HepG2 (cell line): ENCODE measurements at regions not wholly inside any gene's neighbourhood (a gene's known extent, or its start where the extent isn't known, plus 50 kb on each side); places are given as distances from the start of the nearest gene placed in this dataset.

Source experiments
- ATAC-seq: fragments of 200-7000 bp; cut with Tn5 transposase; 3 replicates; pipeline ENCODE4 v1.9.1; 2020; ENCODE audit warnings: mild to moderate bottlenecking, moderate library complexity
- BruUV-seq: library from RNA; stranded (reverse); fragments of 400-500 nt; replicated peaks from 2 replicates; lab custom pipeline; 2021; lab: Mats Ljungman, UMichigan
- CTCF ChIA-PET: fragments of 300-600 bp; formaldehyde crosslinking; extraction: SDS; loops from one replicate; lab custom pipeline; 2021; ENCODE audit warnings: low total read pairs, inconsistent platforms, low intra/inter-chr PET ratio; lab: Yijun Ruan, JAX
- POLR2A ChIA-PET: fragments of 350-600 bp; sonication (Branson Sonifier 250); formaldehyde crosslinking; loops from one replicate; lab custom pipeline; 2020; ENCODE audit warnings: antibody characterized with exemption, inconsistent platforms; lab: Yijun Ruan, JAX
- DNase-seq: peaks from one replicate; pipeline ENCODE4 v3.0.0-alpha.2; 2015; ENCODE audit warnings: low spot score
- FAIRE-seq: peaks from 3 replicates; lab custom pipeline; 2011; peaks lifted over from hg19 to GRCh38; lab: Jason Lieb, UNC
- H2AFZ ChIP-seq: one replicate; pipeline ENCODE4 v1.6.1; 2011; ENCODE audit warnings: low read length, inconsistent platforms
- H3K27ac ChIP-seq: fragments of 300-600 bp; 3 replicates; pipeline ENCODE4 v1.8.0; 2011; ENCODE audit warnings: mixed run types, mild to moderate bottlenecking, mixed read lengths, low read length, inconsistent platforms; ENCODE audit not compliant: insufficient read depth; ENCODE audit errors: extremely low read length
- H3K27me3 ChIP-seq, 2 experiments: fragments of 200-600 bp in 1 of 2; 2 replicates in 1 of 2; 3 replicates in 1 of 2; pipeline versions ENCODE4 v1.6.0 to v1.8.0; 2011; ENCODE audit warnings: low read length in 2 of 2, mild to moderate bottlenecking in 2 of 2, moderate library complexity in 2 of 2, inconsistent platforms in 1 of 2; ENCODE audit not compliant: insufficient read depth in 2 of 2, control insufficient read depth in 1 of 2
- H3K36me3 ChIP-seq, 2 experiments: fragments of 200-600 bp in 1 of 2; replicated peaks in 1 of 2; 2 replicates in 1 of 2; 3 replicates in 1 of 2; pipeline versions ENCODE4 v1.5.1 to v1.8.0; 2011; ENCODE audit warnings: low read length in 2 of 2, inconsistent platforms in 1 of 2; ENCODE audit not compliant: insufficient read depth in 2 of 2, control insufficient read depth in 1 of 2
- H3K4me1 ChIP-seq: 2 replicates; pipeline ENCODE4 v1.5.1; 2012; ENCODE audit warnings: low read length, inconsistent platforms; ENCODE audit not compliant: insufficient read depth
- H3K4me2 ChIP-seq: 2 replicates; pipeline ENCODE4 v1.6.0; 2011; ENCODE audit warnings: low read depth, low read length, inconsistent platforms
- H3K4me3 ChIP-seq, 3 experiments: fragments of 200-600 bp in 1 of 3; sonication (generic), shearing (Covaris generic) in 1 of 3; replicated peaks in 1 of 3; 2 replicates each; pipeline ENCODE4 v1.5.1; 2011 to 2016; ENCODE audit warnings: low read length in 3 of 3, inconsistent platforms in 2 of 3, low read depth in 2 of 3, mild to moderate bottlenecking in 2 of 3, control low read depth in 1 of 3, mixed read lengths in 1 of 3; ENCODE audit not compliant: insufficient read depth in 1 of 3
- H3K79me2 ChIP-seq: one replicate; pipeline ENCODE4 v1.6.1; 2011; ENCODE audit warnings: low read length, inconsistent platforms; ENCODE audit not compliant: insufficient read depth
- H3K9ac ChIP-seq: 2 replicates; pipeline ENCODE4 v1.6.0; 2011; ENCODE audit warnings: mild to moderate bottlenecking, low read depth, low read length, inconsistent platforms; ENCODE audit not compliant: insufficient read depth
- H3K9me3 ChIP-seq: 2 replicates; pipeline ENCODE4 v1.5.1; 2012; ENCODE audit warnings: mild to moderate bottlenecking, low read length
- H4K20me1 ChIP-seq: 2 replicates; pipeline ENCODE4 v1.6.0; 2011; ENCODE audit warnings: inconsistent platforms, mild to moderate bottlenecking, low read length, moderate library complexity; ENCODE audit not compliant: insufficient read depth
- CSRNP1 ChIP-seq: sonication (generic); formaldehyde crosslinking; IDR thresholded peaks from 2 replicates; pipeline ENCODE4 v1.8.1; 2023; ENCODE audit warnings: mild to moderate bottlenecking, missing genetic modification reagents
- CSRNP2 ChIP-seq: sonication (generic); formaldehyde crosslinking; conservative IDR thresholded peaks from 2 replicates; pipeline ENCODE4 v1.8.0; 2022; ENCODE audit warnings: low read depth, missing genetic modification reagents
- ELF1 ChIP-seq: sonication (generic); formaldehyde crosslinking; IDR thresholded peaks from 2 replicates; pipeline ENCODE4 v1.4.0; 2020; ENCODE audit warnings: missing genetic modification reagents
- GZF1 ChIP-seq: sonication (generic); formaldehyde crosslinking; IDR thresholded peaks from 2 replicates; pipeline ENCODE4 v1.5.1; 2020; ENCODE audit warnings: mild to moderate bottlenecking, missing genetic modification reagents
- HMGXB3 ChIP-seq: sonication (generic); formaldehyde crosslinking; IDR thresholded peaks from 2 replicates; pipeline ENCODE4 v1.4.0; 2020; ENCODE audit warnings: missing genetic modification reagents, borderline replicate concordance
- HMGXB4 ChIP-seq, 2 experiments: sonication (generic) in 1 of 2; formaldehyde crosslinking in 1 of 2; IDR thresholded peaks; 2 replicates each; pipeline versions ENCODE4 v1.4.0 to v1.6.1; 2018 to 2020; ENCODE audit warnings: missing genetic modification reagents in 2 of 2, borderline replicate concordance in 1 of 2, low read depth in 1 of 2, mild to moderate bottlenecking in 1 of 2, missing biosample characterization in 1 of 2
- HNF4A ChIP-seq: sonication (generic); formaldehyde crosslinking; IDR thresholded peaks from 2 replicates; pipeline ENCODE4 v1.4.0; 2020; ENCODE audit warnings: missing genetic modification reagents
- MLLT10 ChIP-seq: sonication (generic); formaldehyde crosslinking; IDR thresholded peaks from 2 replicates; pipeline ENCODE4 v1.4.0; 2020; ENCODE audit warnings: missing genetic modification reagents
- SMARCC2 ChIP-seq: fragments of 450-650 bp; IDR thresholded peaks from 2 replicates; pipeline ENCODE4 v1.6.1; 2017; ENCODE audit warnings: antibody characterized with exemption, mild to moderate bottlenecking
- TAF1 ChIP-seq: sonication (generic); formaldehyde crosslinking; IDR thresholded peaks from 2 replicates; pipeline ENCODE4 v1.4.0; 2020; ENCODE audit warnings: missing genetic modification reagents
- ZFP36L1 ChIP-seq: sonication (generic); formaldehyde crosslinking; IDR thresholded peaks from 2 replicates; pipeline ENCODE4 v1.8.0; 2022; ENCODE audit warnings: mild to moderate bottlenecking, missing genetic modification reagents, moderate library complexity
- ZNF317 ChIP-seq: sonication (generic); formaldehyde crosslinking; IDR thresholded peaks from 2 replicates; pipeline ENCODE4 v1.5.0; 2020; ENCODE audit warnings: mild to moderate bottlenecking, missing genetic modification reagents
- ZNF549 ChIP-seq: sonication (generic); formaldehyde crosslinking; IDR thresholded peaks from 2 replicates; pipeline ENCODE4 v1.5.0; 2020; ENCODE audit warnings: missing genetic modification reagents
- ZNF816 ChIP-seq: sonication (generic); formaldehyde crosslinking; IDR thresholded peaks from 2 replicates; pipeline ENCODE4 v1.8.0; 2022; ENCODE audit warnings: missing genetic modification reagents, mild to moderate bottlenecking, borderline replicate concordance
- ZZZ3 ChIP-seq: sonication (generic); formaldehyde crosslinking; IDR thresholded peaks from 2 replicates; pipeline ENCODE4 v1.4.0; 2020; ENCODE audit warnings: missing genetic modification reagents, mild to moderate bottlenecking, borderline replicate concordance
- WGBS: methylation state at CpG from one replicate; pipeline ENCODE4 v1.1.6; 2017; ENCODE audit warnings: low lambda C conversion rate; 5-methylcytosine and 5-hydroxymethylcytosine counted together
- in situ Hi-C: cut with HindIII; loops from 2 replicates; pipeline ENCODE4 v1.10.0; 2017; ENCODE audit warnings: low pct_unique_long_range_greater_than_20kb; ENCODE audit not compliant: extremely low pct_ligation_motif_present
- intact Hi-C: fragments of 100-400 bp; cut with micrococcal nuclease; formaldehyde crosslinking; loops from one replicate; pipeline ENCODE4 v1.10.0; 2022; ENCODE audit not compliant: unreplicated experiment

- no peak for TF ChIP-seq TAF1 (CRISPR knock-in tag)
- no peak for TF ChIP-seq CSRNP2 (CRISPR knock-in tag)
These were observed 835.4 kb upstream of the GBE1 start (continued) for GRCh38 chr3:82596805-82597204.

GRCh38 chr3:82595530-82595929, 834.1 kb upstream of the GBE1 start:
- WGBS, result 7% methylated on average over 2 of the region's 2 CpGs
- in situ Hi-C loops (no loop called here), intact Hi-C loops (no loop called here)
- no peaks in the 10 kb centered on the region for H4K20me1 ChIP-seq
- BruUV-seq, result no TSS peak
- no peak overlapping the region for H3K4me2 ChIP-seq
- H3K9ac ChIP-seq, result no peak overlapping the region
- ChIA-PET POLR2A (no interaction called here), CTCF (no interaction called here)
- FAIRE-seq, result no peak
- H3K4me3 ChIP-seq, result no peak overlapping the region
- H3K4me1 ChIP-seq, result no peaks in the 10 kb centered on the region
- ATAC-seq, result no peak
- no peak for DNase-seq
- no peaks in the 10 kb centered on the region for H3K36me3 ChIP-seq
- peaks cover 32% of the 10 kb centered on the region for H3K9me3 ChIP-seq
- H2AFZ ChIP-seq, result no peak overlapping the region
- no peaks in the 10 kb centered on the region for H3K79me2 ChIP-seq
- no peak overlapping the region for H3K27ac ChIP-seq
- H3K27me3 ChIP-seq, result no peaks in the 10 kb centered on the region; a peak in 1 of 5 replicates
- TF ChIP-seq ELF1 (CRISPR knock-in tag) (no peak), HNF4A (CRISPR knock-in tag) (no peak), SMARCC2 (no peak), CSRNP1 (no peak), HMGXB3 (CRISPR knock-in tag) (no peak), GZF1 (CRISPR knock-in tag) (no peak), ZFP36L1 (CRISPR knock-in tag) (no peak), MLLT10 (CRISPR knock-in tag) (no peak), HMGXB4 (CRISPR knock-in tag; IDR thresholded peaks at IDR 0.05; ENCODE audit: borderline replicate concordance in 1 of 2, low read depth in 1 of 2) (no peak), ZNF549 (CRISPR knock-in tag) (no peak), ZNF317 (no peak), ZZZ3 (no peak), ZNF816 (CRISPR knock-in tag) (no peak)
